Stomach (tissue), 4 donors: ENCODE measurements at regions not wholly inside any gene's neighbourhood (a gene's known extent, or its start where the extent isn't known, plus 50 kb on each side); places are given as distances from the start of the nearest gene placed in this dataset.

ENCODE experiments used
- POLR2AphosphoS5 ChIP-seq, 3 donors: sonication (generic); formaldehyde crosslinking; IDR thresholded peaks; one replicate each; pipeline ENCODE4 v1.6.1; 2016; ENCODE audit warnings: antibody characterized with exemption in 3 of 3
- TF ChIP-seq, protein P1 (sequence below), 7 experiments: fragments of 450-650 bp in 4 of 7; fragments of 200-600 bp in 3 of 7; sonication (generic) in 3 of 7; IDR thresholded peaks; one replicate each; pipeline ENCODE4 v1.5.1; 2016 to 2019; ENCODE audit warnings: antibody characterized with exemption in 7 of 7, control low read depth in 2 of 7, mild to moderate bottlenecking in 1 of 7

DNA sequence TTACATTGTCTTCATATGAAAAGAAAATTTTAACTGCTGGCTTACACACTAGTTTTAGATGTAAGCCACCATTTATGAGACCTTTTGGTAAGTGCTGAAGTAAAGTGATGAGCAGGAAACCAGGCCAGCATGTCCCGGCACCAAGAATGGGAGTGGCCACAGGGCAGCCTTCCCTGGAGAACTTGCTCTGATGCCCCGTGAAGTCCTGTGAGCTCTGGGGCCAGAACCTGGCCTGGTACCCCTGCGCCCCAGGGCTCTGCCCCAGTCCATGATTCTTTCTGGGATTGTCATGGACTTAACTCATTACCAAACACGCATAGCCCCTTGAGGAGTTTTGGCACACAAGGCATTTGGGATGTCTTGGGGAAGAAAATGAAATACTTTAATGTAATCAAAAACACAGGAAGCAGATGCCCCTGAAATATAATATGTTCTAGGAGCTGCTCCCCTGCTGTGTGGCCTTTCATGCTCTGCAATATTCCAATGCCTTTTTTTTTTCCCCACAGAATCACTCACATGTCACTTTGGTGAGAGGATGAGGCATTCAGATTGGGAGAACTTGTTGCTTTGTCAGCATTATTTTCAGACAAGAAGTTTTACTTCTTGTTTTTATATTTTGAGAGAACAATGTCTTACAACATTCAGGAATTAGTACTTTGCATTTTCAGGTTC is 53.1 kb upstream of the CXCL12 start:
- TF ChIP-seq POLR2AphosphoS5 (IDR thresholded peaks at IDR 0.05), result no peak
- TF ChIP-seq, protein P1, sequence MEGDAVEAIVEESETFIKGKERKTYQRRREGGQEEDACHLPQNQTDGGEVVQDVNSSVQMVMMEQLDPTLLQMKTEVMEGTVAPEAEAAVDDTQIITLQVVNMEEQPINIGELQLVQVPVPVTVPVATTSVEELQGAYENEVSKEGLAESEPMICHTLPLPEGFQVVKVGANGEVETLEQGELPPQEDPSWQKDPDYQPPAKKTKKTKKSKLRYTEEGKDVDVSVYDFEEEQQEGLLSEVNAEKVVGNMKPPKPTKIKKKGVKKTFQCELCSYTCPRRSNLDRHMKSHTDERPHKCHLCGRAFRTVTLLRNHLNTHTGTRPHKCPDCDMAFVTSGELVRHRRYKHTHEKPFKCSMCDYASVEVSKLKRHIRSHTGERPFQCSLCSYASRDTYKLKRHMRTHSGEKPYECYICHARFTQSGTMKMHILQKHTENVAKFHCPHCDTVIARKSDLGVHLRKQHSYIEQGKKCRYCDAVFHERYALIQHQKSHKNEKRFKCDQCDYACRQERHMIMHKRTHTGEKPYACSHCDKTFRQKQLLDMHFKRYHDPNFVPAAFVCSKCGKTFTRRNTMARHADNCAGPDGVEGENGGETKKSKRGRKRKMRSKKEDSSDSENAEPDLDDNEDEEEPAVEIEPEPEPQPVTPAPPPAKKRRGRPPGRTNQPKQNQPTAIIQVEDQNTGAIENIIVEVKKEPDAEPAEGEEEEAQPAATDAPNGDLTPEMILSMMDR (IDR thresholded peaks at IDR 0.05), result no peak
